Lung (tissue), 12 donors: ENCODE measurements at regions not wholly inside any gene's neighbourhood (a gene's known extent, or its start where the extent isn't known, plus 50 kb on each side); places are given as distances from the start of the nearest gene placed in this dataset. TPM values are rescaled to one million over a fixed set of nuclear protein-coding genes. Genes with fewer than 3 reads are reported as not detected.

Experiments
- ATAC-seq: fragments of 200-7000 bp; cut with Tn5 transposase; one replicate; pipeline ENCODE4 v1.9.1; 2020; ENCODE audit warnings: moderate number of reproducible peaks; ENCODE audit not compliant: insufficient read depth, low FRiP score
- DNase-seq, 3 donors: peaks; one replicate each; pipeline ENCODE4 v3.0.0-alpha.2; 2013 to 2017
- H3K27ac ChIP-seq, 2 donors: one replicate each; pipeline ENCODE4 v1.5.1; 2013; ENCODE audit warnings: mild to moderate bottlenecking in 2 of 2, moderate library complexity in 2 of 2, control low read depth in 1 of 2, inconsistent platforms in 1 of 2, low read depth in 1 of 2, low read length in 1 of 2
- H3K27me3 ChIP-seq, 3 donors: one replicate each; pipeline ENCODE4 v1.5.1; 2013; ENCODE audit warnings: low read length in 2 of 3; ENCODE audit not compliant: control insufficient read depth in 3 of 3, insufficient read depth in 3 of 3
- H3K36me3 ChIP-seq, 4 donors: one replicate each; pipeline ENCODE4 v1.5.1; 2013; ENCODE audit warnings: low read length in 4 of 4, mild to moderate bottlenecking in 1 of 4, moderate library complexity in 1 of 4; ENCODE audit not compliant: control insufficient read depth in 4 of 4, insufficient read depth in 4 of 4
- H3K4me1 ChIP-seq, 5 donors: one replicate each; pipeline ENCODE4 v1.5.1; 2013; ENCODE audit warnings: low read length in 5 of 5, mild to moderate bottlenecking in 2 of 5, moderate library complexity in 1 of 5; ENCODE audit not compliant: control insufficient read depth in 5 of 5, insufficient read depth in 5 of 5
- H3K4me3 ChIP-seq: one replicate; pipeline ENCODE4 v1.5.1; 2013; ENCODE audit warnings: mild to moderate bottlenecking, control low read depth, moderate library complexity
- H3K9ac ChIP-seq, 2 donors: one replicate each; pipeline ENCODE4 v1.5.1; 2013; ENCODE audit warnings: low read length in 2 of 2, control low read depth in 1 of 2; ENCODE audit not compliant: insufficient read depth in 1 of 2
- H3K9me3 ChIP-seq, 4 donors: one replicate each; pipeline ENCODE4 v1.5.1; 2013; ENCODE audit warnings: low read length in 3 of 4, mild to moderate bottlenecking in 1 of 4, moderate library complexity in 1 of 4; ENCODE audit not compliant: control insufficient read depth in 4 of 4, insufficient read depth in 3 of 4
- WGBS, 2 donors: extraction: QIAGEN DNeasy Blood & Tissue Kit; methylation state at CpG; one replicate each; pipeline ENCODE4 v1.1.7; 2013; 5-methylcytosine and 5-hydroxymethylcytosine counted together
- small RNA-seq: library from RNA; depleted of rRNA; stranded (forward); fragments of <200 nt; gene quantifications from one replicate; pipeline ENCODE3, GENCODE V24; 2014; ENCODE audit warnings: low replicate concordance
- TF ChIP-seq, protein P1 (sequence below): IDR thresholded peaks from 2 replicates; pipeline ENCODE4 v1.5.1; 2012; ENCODE audit warnings: mild to moderate bottlenecking; ENCODE audit errors: control extremely low read depth, extremely low read depth
- donor health status: control.
- donor health status: control.
- donor health status: Bipolar disorder and iron deficiency.
- donor health status: healthy.
- donor health status: DM: yes; HTN: yes; CAD: no.

DNA sequence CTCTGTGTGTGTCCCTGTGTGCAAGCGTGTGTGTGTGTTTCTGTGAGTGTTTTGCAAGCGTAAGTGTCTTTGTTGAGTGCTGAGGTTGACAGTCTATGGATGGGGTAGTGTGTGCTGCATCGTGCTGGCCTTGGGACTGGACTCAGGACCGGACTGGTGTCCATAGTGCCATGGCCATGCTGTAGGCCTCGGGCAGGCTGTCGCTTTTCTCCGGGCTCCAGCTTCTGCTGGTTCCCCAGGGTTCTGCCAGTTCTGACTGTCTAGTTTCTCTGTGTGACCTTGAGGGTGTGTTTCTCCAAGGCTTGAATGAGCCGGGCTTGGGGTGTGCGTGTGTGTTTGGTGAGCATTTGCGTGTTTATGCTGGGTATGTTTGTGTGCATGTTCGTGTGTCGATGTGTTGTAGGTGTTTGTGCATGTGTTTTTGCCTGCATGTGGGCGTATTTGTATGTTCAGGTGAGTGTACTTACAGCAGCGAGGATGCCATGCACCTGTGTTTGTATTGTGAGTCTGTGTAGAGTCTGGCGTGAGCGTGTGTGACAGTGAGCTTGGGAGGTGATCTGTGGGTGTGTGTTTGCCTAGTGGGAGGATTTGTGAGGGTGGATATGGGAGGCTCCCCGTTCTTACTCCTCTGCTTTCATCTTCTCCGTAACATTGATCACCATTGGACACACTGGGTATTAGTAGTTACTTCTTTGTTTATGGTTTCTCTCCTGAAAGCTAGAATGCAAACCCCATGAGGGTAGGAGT lies 51.7 kb upstream of the POU3F1 start:
- WGBS, 2 donors = 84 to 86% methylated on average over 18 of the region's 18 CpGs
- Histone ChIP-seq H3K9me3 (no peaks in the 10 kb centered on the region), H3K27me3 (peaks cover 0 to 2% (median 0%) of the 10 kb centered on the region in 3 donors), H3K36me3 (no peaks in the 10 kb centered on the region), H3K27ac (no peak overlapping the region), H3K4me1 (no peaks in the 10 kb centered on the region), H3K9ac (no peak overlapping the region), H3K4me3 (no peak overlapping the region)
- TF ChIP-seq, protein P1, sequence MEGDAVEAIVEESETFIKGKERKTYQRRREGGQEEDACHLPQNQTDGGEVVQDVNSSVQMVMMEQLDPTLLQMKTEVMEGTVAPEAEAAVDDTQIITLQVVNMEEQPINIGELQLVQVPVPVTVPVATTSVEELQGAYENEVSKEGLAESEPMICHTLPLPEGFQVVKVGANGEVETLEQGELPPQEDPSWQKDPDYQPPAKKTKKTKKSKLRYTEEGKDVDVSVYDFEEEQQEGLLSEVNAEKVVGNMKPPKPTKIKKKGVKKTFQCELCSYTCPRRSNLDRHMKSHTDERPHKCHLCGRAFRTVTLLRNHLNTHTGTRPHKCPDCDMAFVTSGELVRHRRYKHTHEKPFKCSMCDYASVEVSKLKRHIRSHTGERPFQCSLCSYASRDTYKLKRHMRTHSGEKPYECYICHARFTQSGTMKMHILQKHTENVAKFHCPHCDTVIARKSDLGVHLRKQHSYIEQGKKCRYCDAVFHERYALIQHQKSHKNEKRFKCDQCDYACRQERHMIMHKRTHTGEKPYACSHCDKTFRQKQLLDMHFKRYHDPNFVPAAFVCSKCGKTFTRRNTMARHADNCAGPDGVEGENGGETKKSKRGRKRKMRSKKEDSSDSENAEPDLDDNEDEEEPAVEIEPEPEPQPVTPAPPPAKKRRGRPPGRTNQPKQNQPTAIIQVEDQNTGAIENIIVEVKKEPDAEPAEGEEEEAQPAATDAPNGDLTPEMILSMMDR = no peak
- ATAC-seq (no peak), DNase-seq (no peak)

DNA sequence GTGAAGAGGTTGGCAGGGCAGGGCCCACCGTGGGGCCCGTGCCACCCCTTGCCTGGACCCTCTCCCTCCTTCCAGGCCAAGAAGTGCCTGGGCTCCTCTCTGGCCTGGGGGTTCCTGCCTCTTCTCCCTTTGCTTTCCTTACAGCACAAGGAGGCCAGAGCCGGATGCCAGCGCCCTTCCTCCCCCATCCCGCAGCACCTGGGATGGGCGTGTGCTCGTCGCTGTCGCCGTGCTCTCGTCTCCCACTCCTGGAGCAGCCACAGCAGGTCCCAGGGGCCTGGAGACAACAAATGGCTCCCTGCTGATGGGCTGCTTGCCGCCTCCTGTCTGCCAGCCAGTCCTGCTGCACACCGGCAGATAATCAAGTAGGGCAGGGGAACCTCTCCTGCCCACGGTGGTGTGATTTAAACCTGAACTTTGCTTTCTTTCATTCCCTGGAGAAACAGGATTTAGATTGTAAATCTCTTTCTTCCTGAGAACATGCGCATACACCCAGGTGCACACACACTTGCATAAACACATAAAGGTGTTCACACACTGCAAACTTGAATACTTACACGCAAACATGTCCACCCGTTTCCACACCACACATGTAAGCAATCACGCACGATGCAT lies 50.8 kb upstream of the POU3F1 start:
- no peak overlapping the region for H3K9ac ChIP-seq
- no peak overlapping the region for H3K4me3 ChIP-seq
- WGBS, 2 donors = 77 to 87% methylated on average over 18 to 19 of the region's 19 CpGs
- no peak for DNase-seq
- peaks cover 0 to 5% (median 0%) of the 10 kb centered on the region in 3 donors for H3K27me3 ChIP-seq
- TF ChIP-seq, protein P1 = no peak
- H3K36me3 ChIP-seq = no peaks in the 10 kb centered on the region
- ATAC-seq = no peak
- H3K4me1 ChIP-seq = no peaks in the 10 kb centered on the region
- H3K27ac ChIP-seq = no peak overlapping the region
- no peaks in the 10 kb centered on the region for H3K9me3 ChIP-seq

Small RNAs in the stretch of these regions (small RNA-seq; reads per million reads assigned to genes)
- not detected for gene RNU6-753P
